ENCODE measurements at regions not wholly inside any gene's neighbourhood (a gene's known extent, or its start where the extent isn't known, plus 50 kb on each side); places are given as distances from the start of the nearest gene placed in this dataset.
"Not testable (repeated sequence)": the region's sequence is repeated elsewhere in the genome, so short reads cannot be mapped to it uniquely, and the experiment has no call there.

- DNase-seq (ENCODE audit: low read depth) = peak; percentile 52
These were observed 205.2 kb upstream of the PLGLB2 start for GRCh38 chr2:87542599-87543174.

- not testable (repeated sequence) for DNase-seq (ENCODE audit: low read depth)
These were observed 204.1 kb upstream of the PLGLB2 start for GRCh38 chr2:87543797-87544196.

- not testable (repeated sequence) for DNase-seq (ENCODE audit: low read depth)
These were observed 200.8 kb upstream of the PLGLB2 start for GRCh38 chr2:87547106-87547505.

- DNase-seq (ENCODE audit: low read depth) = not testable (repeated sequence)
These were observed 199.9 kb upstream of the PLGLB2 start for GRCh38 chr2:87547966-87548365.

- not testable (repeated sequence) for DNase-seq (ENCODE audit: low read depth)
These were observed 199.0 kb upstream of the PLGLB2 start for GRCh38 chr2:87548681-87549536.

- DNase-seq (ENCODE audit: low read depth) = not testable (repeated sequence)
These were observed 198.2 kb upstream of the PLGLB2 start for GRCh38 chr2:87549561-87550202.

GRCh38 chr2:87554678-87555077 is 193.2 kb upstream of the PLGLB2 start:
- not testable (repeated sequence) for DNase-seq (ENCODE audit: low read depth)

- not testable (repeated sequence) for DNase-seq (ENCODE audit: low read depth)
These were observed 192.8 kb upstream of the PLGLB2 start for GRCh38 chr2:87555082-87555481.

- not testable (repeated sequence) for DNase-seq (ENCODE audit: low read depth)
These were observed 188.9 kb upstream of the PLGLB2 start for GRCh38 chr2:87559001-87559400.

GRCh38 chr2:87559735-87560134 is 188.2 kb upstream of the PLGLB2 start:
- not testable (repeated sequence) for DNase-seq (ENCODE audit: low read depth)

- DNase-seq (ENCODE audit: low read depth) = not testable (repeated sequence)
These were observed 182.8 kb upstream of the PLGLB2 start for GRCh38 chr2:87565116-87565515.

GRCh38 chr2:87566531-87566930 is 181.4 kb upstream of the PLGLB2 start:
- DNase-seq (ENCODE audit: low read depth) = peak; percentile 3

- not testable (repeated sequence) for DNase-seq (ENCODE audit: low read depth)
These were observed 180.8 kb upstream of the PLGLB2 start for GRCh38 chr2:87567093-87567492.

- not testable (repeated sequence) for DNase-seq (ENCODE audit: low read depth)
These were observed 180.0 kb upstream of the PLGLB2 start for GRCh38 chr2:87567912-87568311.

- not testable (repeated sequence) for DNase-seq (ENCODE audit: low read depth)
These were observed 179.2 kb upstream of the PLGLB2 start for GRCh38 chr2:87568554-87569278.

- DNase-seq (ENCODE audit: low read depth) = not testable (repeated sequence)
These were observed 178.0 kb upstream of the PLGLB2 start for GRCh38 chr2:87569689-87570397.

GRCh38 chr2:87571889-87572465 is 175.9 kb upstream of the PLGLB2 start:
- not testable (repeated sequence) for DNase-seq (ENCODE audit: low read depth)

- not testable (repeated sequence) for DNase-seq (ENCODE audit: low read depth)
These were observed 175.0 kb upstream of the PLGLB2 start for GRCh38 chr2:87572906-87573305.

GRCh38 chr2:87573386-87574192 is 174.3 kb upstream of the PLGLB2 start:
- not testable (repeated sequence) for DNase-seq (ENCODE audit: low read depth)

All from iris pigment epithelial cell (primary cell).